A204.1 (cell line): ENCODE measurements at regions not wholly inside any gene's neighbourhood (a gene's known extent, or its start where the extent isn't known, plus 50 kb on each side); places are given as distances from the start of the nearest gene placed in this dataset.
"Not testable (repeated sequence)": the region's sequence is repeated elsewhere in the genome, so short reads cannot be mapped to it uniquely, and the experiment has no call there.

Experiments used
- FAIRE-seq: peaks from 2 replicates; lab custom pipeline; 2012; peaks lifted over from hg19 to GRCh38; lab: Jason Lieb, UNC

GRCh38 chr12:63508543-63508942 is 159.8 kb downstream of the DPY19L2 start:
- FAIRE-seq, result no peak

GRCh38 chr12:63499567-63499966 is 168.7 kb downstream of the DPY19L2 start:
- no peak for FAIRE-seq

- no peak for FAIRE-seq
These were observed 170.1 kb downstream of the DPY19L2 start for GRCh38 chr12:63498239-63498638.

GRCh38 chr12:63496654-63497053 is 171.6 kb downstream of the DPY19L2 start:
- FAIRE-seq, result no peak

GRCh38 chr12:63495974-63496373 is 172.3 kb downstream of the DPY19L2 start:
- FAIRE-seq, result no peak

GRCh38 chr12:63493357-63493756 is 174.9 kb downstream of the DPY19L2 start:
- not testable (repeated sequence) for FAIRE-seq

GRCh38 chr12:63480186-63480585 is 188.1 kb downstream of the DPY19L2 start:
- peak; percentile 56 for FAIRE-seq

GRCh38 chr12:63470161-63470560 is 198.1 kb downstream of the DPY19L2 start:
- no peak for FAIRE-seq

GRCh38 chr12:63467951-63468350 is 200.3 kb downstream of the DPY19L2 start:
- FAIRE-seq, result no peak

GRCh38 chr12:63457857-63458256 is 210.4 kb downstream of the DPY19L2 start:
- FAIRE-seq, result no peak

- no peak for FAIRE-seq
These were observed 210.9 kb downstream of the DPY19L2 start for GRCh38 chr12:63457428-63457827.

GRCh38 chr12:63450816-63451215 is 217.5 kb downstream of the DPY19L2 start:
- no peak for FAIRE-seq

- no peak for FAIRE-seq
These were observed 218.0 kb downstream of the DPY19L2 start for GRCh38 chr12:63450334-63450733.

- FAIRE-seq, result no peak
These were observed 222.9 kb downstream of the DPY19L2 start for GRCh38 chr12:63445224-63445880.

- FAIRE-seq, result no peak
These were observed 228.2 kb downstream of the DPY19L2 start for GRCh38 chr12:63440048-63440447.

GRCh38 chr12:63434384-63434783 is 233.9 kb downstream of the DPY19L2 start:
- not testable (repeated sequence) for FAIRE-seq

- FAIRE-seq, result not testable (repeated sequence)
These were observed 240.3 kb downstream of the DPY19L2 start for GRCh38 chr12:63427969-63428368.

GRCh38 chr12:63427029-63427428 is 241.3 kb downstream of the DPY19L2 start:
- not testable (repeated sequence) for FAIRE-seq

GRCh38 chr12:63424671-63425070 is 243.6 kb downstream of the DPY19L2 start:
- FAIRE-seq, result no peak

GRCh38 chr12:63423839-63424238 is 244.5 kb downstream of the DPY19L2 start:
- no peak for FAIRE-seq

GRCh38 chr12:63420206-63420644 is 248.1 kb downstream of the DPY19L2 start:
- FAIRE-seq, result peak; percentile 65

- FAIRE-seq, result no peak
These were observed 249.1 kb downstream of the DPY19L2 start for GRCh38 chr12:63419154-63419553.

- no peak for FAIRE-seq
These were observed 251.5 kb downstream of the DPY19L2 start for GRCh38 chr12:63416788-63417187.

- no peak for FAIRE-seq
These were observed 252.9 kb downstream of the DPY19L2 start for GRCh38 chr12:63415357-63415756.

- FAIRE-seq, result no peak
These were observed 258.1 kb downstream of the DPY19L2 start for GRCh38 chr12:63410197-63410596.
